ENCODE measurements at regions not wholly inside any gene's neighbourhood (a gene's known extent, or its start where the extent isn't known, plus 50 kb on each side); places are given as distances from the start of the nearest gene placed in this dataset.
"Not testable (repeated sequence)": the region's sequence is repeated elsewhere in the genome, so short reads cannot be mapped to it uniquely, and the experiment has no call there.

GRCh38 chr21:38631676-38632075, 133.4 kb upstream of the ERG start:
- WGBS, 4 donors, result 61 to 75% (median 65%) methylated on average over 5 of the region's 5 CpGs
- DNase-seq, result no peak

GRCh38 chr21:38637161-38637560, 138.9 kb upstream of the ERG start:
- intact Hi-C loops (cut with DNase I), result no loop called here

More at GRCh38 chr21:38631676-38632075, 133.4 kb upstream of the ERG start:
- intact Hi-C loops (cut with DNase I), result no loop called here
- H3K27me3 ChIP-seq, result no peaks in the 10 kb centered on the region
- H3K27ac ChIP-seq, result no peak overlapping the region
- H3K36me3 ChIP-seq (replicated peaks in 1 of 2), result no peaks in the 10 kb centered on the region
- TF ChIP-seq CTCF (IDR thresholded peaks at IDR 0.05), result no peak
- TF ChIP-seq POLR2A (IDR thresholded peaks at IDR 0.05), result no peak
- no peak overlapping the region for H3K4me3 ChIP-seq
- H3K9me3 ChIP-seq (replicated peaks in 1 of 3), result no peaks in the 10 kb centered on the region
- no peaks in the 10 kb centered on the region for H3K4me1 ChIP-seq (replicated peaks in 1 of 2)

GRCh38 chr21:38639571-38640354, 141.5 kb upstream of the ERG start:
- Histone ChIP-seq H3K4me1 (replicated peaks in 1 of 2) (no peaks in the 10 kb centered on the region), H3K27ac (no peak overlapping the region), H3K27me3 (peaks cover 6% of the 10 kb centered on the region), H3K36me3 (replicated peaks in 1 of 2) (no peaks in the 10 kb centered on the region), H3K9me3 (replicated peaks in 1 of 3) (no peaks in the 10 kb centered on the region), H3K4me3 (no peak overlapping the region)
- no peak for TF ChIP-seq POLR2A (IDR thresholded peaks at IDR 0.05)
- TF ChIP-seq CTCF (IDR thresholded peaks at IDR 0.05), result no peak
- 37 to 54% (median 47%) methylated on average over 4 of the region's 4 CpGs for WGBS, 4 donors
- no peak for DNase-seq
- intact Hi-C loops (cut with DNase I), result no loop called here

More at GRCh38 chr21:38637161-38637560, 138.9 kb upstream of the ERG start:
- H3K27ac ChIP-seq, result no peak overlapping the region
- H3K4me3 ChIP-seq, result no peak overlapping the region
- WGBS, 4 donors, result 73 to 85% (median 79%) methylated on average over 3 of the region's 3 CpGs
- no peaks in the 10 kb centered on the region for H3K27me3 ChIP-seq
- no peak for DNase-seq
- no peaks in the 10 kb centered on the region for H3K9me3 ChIP-seq (replicated peaks in 1 of 3)
- no peak for TF ChIP-seq CTCF (IDR thresholded peaks at IDR 0.05)
- TF ChIP-seq POLR2A (IDR thresholded peaks at IDR 0.05), result no peak
- H3K4me1 ChIP-seq (replicated peaks in 1 of 2), result no peaks in the 10 kb centered on the region
- H3K36me3 ChIP-seq (replicated peaks in 1 of 2), result no peaks in the 10 kb centered on the region

- DNase-seq; H3K36me3 ChIP-seq (replicated peaks in 1 of 2); H3K4me3 ChIP-seq; H3K27ac ChIP-seq; H3K4me1 ChIP-seq (replicated peaks in 1 of 2); H3K27me3 ChIP-seq; H3K9me3 ChIP-seq (replicated peaks in 1 of 3); intact Hi-C loops (cut with DNase I): not testable (repeated sequence)
- 84 to 93% (median 90%) methylated on average over 5 of the region's 5 CpGs for WGBS, 4 donors
Measured at GRCh38 chr21:38640355-38640742, 142.1 kb upstream of the ERG start.
